ENCODE measurements at regions not wholly inside any gene's neighbourhood (a gene's known extent, or its start where the extent isn't known, plus 50 kb on each side); places are given as distances from the start of the nearest gene placed in this dataset.

- no peak for DNase-seq
These were observed 68.5 kb upstream of the FREM2 start for GRCh38 chr13:38618336-38618735.

DNA sequence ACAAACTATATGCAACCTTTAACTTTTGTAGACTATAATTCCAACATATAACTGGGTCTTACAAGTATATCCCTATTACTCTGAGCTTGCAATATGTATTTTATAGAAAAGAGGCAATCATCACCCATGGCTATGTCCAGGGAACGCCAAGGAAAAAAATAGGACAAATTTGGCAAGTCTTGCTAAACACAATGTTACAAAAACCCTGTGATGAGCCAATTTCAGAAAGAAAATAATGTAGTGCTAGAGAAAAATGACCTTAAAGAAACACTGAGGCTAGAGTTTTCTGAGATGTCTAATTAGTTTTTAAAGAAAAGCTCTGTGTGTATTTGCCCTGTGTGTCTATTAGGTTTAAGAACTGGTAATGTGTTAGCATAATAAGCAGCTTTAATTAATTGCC, 68.0 kb upstream of the FREM2 start:
- no peak for DNase-seq

DNA sequence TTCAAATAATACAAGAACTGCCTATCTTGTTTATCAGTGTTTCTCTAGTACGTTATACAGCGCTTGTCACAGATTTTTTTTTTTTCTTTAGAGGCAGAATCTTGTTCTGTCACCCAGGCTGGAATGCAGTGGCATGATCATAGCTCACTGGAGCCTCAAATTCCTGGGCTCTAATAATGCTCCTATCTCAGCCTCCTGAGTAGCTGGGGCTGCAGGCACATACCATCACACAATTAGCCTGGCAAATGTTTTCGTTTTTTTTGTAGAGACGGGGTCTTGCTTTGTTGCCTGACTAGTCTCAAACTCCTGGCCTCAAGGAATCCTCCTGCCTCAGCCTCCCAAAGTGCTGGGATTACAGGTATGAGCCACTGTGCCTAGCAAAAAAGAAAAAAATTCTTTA, 66.0 kb upstream of the FREM2 start:
- DNase-seq: no peak

DNA sequence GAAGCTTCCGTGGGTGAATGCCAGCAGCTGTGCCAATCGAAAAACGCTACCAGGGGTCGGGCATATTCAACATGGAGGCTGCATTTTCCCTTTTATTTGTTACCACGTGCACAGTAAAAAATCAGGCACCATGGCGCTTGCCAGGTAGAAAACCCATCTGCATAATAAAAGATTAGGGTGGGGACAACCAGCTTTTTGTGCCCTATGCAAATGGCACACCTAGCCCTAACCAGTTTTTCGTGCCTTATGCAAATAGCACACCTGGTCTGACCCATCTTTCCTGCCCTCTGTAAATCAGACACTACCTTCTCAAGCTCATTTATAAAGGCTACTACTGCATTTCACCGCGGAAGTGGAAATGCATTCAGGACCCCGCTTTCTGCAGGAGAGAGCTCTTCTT, 62.1 kb upstream of the FREM2 start:
- no peak for DNase-seq

GRCh38 chr13:38628554-38628953, 58.3 kb upstream of the FREM2 start:
- no peak for DNase-seq

GRCh38 chr13:38630780-38631179, 56.1 kb upstream of the FREM2 start:
- no peak for DNase-seq

- no peak for DNase-seq
These were observed 51.8 kb upstream of the FREM2 start for GRCh38 chr13:38635030-38635429.

GRCh38 chr13:38636073-38636472, 50.8 kb upstream of the FREM2 start:
- DNase-seq: no peak

DNA sequence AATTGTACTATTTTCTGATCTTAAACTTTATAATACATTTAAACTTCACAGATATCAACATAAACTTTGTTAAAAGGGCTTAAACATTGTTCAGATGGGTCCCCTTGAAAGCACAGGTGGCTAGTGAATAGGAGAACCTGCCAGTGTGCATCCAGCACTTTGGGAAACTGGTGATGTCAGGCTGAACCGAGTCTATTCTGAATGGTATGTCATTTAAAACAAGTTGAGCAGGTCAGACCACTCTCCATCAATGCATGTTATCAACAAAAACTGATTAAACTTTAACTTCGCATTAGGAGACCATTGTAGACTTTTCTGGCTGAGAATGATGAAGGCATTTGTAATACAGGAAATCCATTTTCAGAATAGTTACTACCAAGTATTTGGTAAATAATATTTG, 50.1 kb upstream of the FREM2 start:
- no peak for DNase-seq

Data from SW 1271 (cell line).